ENCODE measurements at regions not wholly inside any gene's neighbourhood (a gene's known extent, or its start where the extent isn't known, plus 50 kb on each side); places are given as distances from the start of the nearest gene placed in this dataset.

GRCh38 chr1:170219163-170219562 is 73.4 kb downstream of the NTMT2 start:
- DNase-seq (ENCODE audit: low read depth, low spot score) = no peak

- DNase-seq (ENCODE audit: low read depth, low spot score) = no peak
These were observed 75.3 kb downstream of the NTMT2 start for GRCh38 chr1:170221031-170221430.

GRCh38 chr1:170221495-170221894 is 75.7 kb downstream of the NTMT2 start:
- DNase-seq (ENCODE audit: low read depth, low spot score) = no peak

- DNase-seq (ENCODE audit: low read depth, low spot score) = no peak
These were observed 78.7 kb downstream of the NTMT2 start for GRCh38 chr1:170224469-170224868.

- no peak for DNase-seq (ENCODE audit: low read depth, low spot score)
These were observed 80.2 kb downstream of the NTMT2 start for GRCh38 chr1:170225781-170226530.

GRCh38 chr1:170226767-170227166 is 81.0 kb downstream of the NTMT2 start:
- DNase-seq (ENCODE audit: low read depth, low spot score) = no peak

- DNase-seq (ENCODE audit: low read depth, low spot score) = no peak
These were observed 84.6 kb downstream of the NTMT2 start for GRCh38 chr1:170230323-170230722.

- no peak for DNase-seq (ENCODE audit: low read depth, low spot score)
These were observed 85.9 kb downstream of the NTMT2 start for GRCh38 chr1:170231662-170232061.

GRCh38 chr1:170238704-170239391 is 93.1 kb downstream of the NTMT2 start:
- DNase-seq (ENCODE audit: low read depth, low spot score) = no peak

GRCh38 chr1:170239445-170239844 is 93.7 kb downstream of the NTMT2 start:
- no peak for DNase-seq (ENCODE audit: low read depth, low spot score)

GRCh38 chr1:170240409-170240808 is 94.7 kb downstream of the NTMT2 start:
- DNase-seq (ENCODE audit: low read depth, low spot score) = no peak

- DNase-seq (ENCODE audit: low read depth, low spot score) = no peak
These were observed 95.6 kb downstream of the NTMT2 start for GRCh38 chr1:170241266-170241851.

- DNase-seq (ENCODE audit: low read depth, low spot score) = peak; percentile 36
These were observed 102.2 kb downstream of the NTMT2 start for GRCh38 chr1:170247751-170248521.

- no peak for DNase-seq (ENCODE audit: low read depth, low spot score)
These were observed 104.9 kb downstream of the NTMT2 start for GRCh38 chr1:170250531-170251276.

GRCh38 chr1:170252851-170253579 is 107.3 kb downstream of the NTMT2 start:
- no peak for DNase-seq (ENCODE audit: low read depth, low spot score)

GRCh38 chr1:170254371-170254770 is 108.6 kb downstream of the NTMT2 start:
- no peak for DNase-seq (ENCODE audit: low read depth, low spot score)

- no peak for DNase-seq (ENCODE audit: low read depth, low spot score)
These were observed 115.9 kb downstream of the NTMT2 start for GRCh38 chr1:170261669-170262068.

- DNase-seq (ENCODE audit: low read depth, low spot score) = no peak
These were observed 116.6 kb downstream of the NTMT2 start for GRCh38 chr1:170262276-170262939.

GRCh38 chr1:170265234-170265633 is 119.5 kb downstream of the NTMT2 start:
- DNase-seq (ENCODE audit: low read depth, low spot score) = no peak

GRCh38 chr1:170267317-170267716 is 121.6 kb downstream of the NTMT2 start:
- DNase-seq (ENCODE audit: low read depth, low spot score) = no peak

All from astrocyte of the hippocampus (primary cell).